ENCODE measurements at regions not wholly inside any gene's neighbourhood (a gene's known extent, or its start where the extent isn't known, plus 50 kb on each side); places are given as distances from the start of the nearest gene placed in this dataset.

- no peak overlapping the region for H3K4me3 ChIP-seq (ENCODE audit: low read depth, low read length)
- no peak for DNase-seq (ENCODE audit: low read depth)
- TF ChIP-seq POLR2A (IDR thresholded peaks at IDR 0.05; ENCODE audit: extremely low read depth, insufficient read length): no peak
- TF ChIP-seq, protein P1, sequence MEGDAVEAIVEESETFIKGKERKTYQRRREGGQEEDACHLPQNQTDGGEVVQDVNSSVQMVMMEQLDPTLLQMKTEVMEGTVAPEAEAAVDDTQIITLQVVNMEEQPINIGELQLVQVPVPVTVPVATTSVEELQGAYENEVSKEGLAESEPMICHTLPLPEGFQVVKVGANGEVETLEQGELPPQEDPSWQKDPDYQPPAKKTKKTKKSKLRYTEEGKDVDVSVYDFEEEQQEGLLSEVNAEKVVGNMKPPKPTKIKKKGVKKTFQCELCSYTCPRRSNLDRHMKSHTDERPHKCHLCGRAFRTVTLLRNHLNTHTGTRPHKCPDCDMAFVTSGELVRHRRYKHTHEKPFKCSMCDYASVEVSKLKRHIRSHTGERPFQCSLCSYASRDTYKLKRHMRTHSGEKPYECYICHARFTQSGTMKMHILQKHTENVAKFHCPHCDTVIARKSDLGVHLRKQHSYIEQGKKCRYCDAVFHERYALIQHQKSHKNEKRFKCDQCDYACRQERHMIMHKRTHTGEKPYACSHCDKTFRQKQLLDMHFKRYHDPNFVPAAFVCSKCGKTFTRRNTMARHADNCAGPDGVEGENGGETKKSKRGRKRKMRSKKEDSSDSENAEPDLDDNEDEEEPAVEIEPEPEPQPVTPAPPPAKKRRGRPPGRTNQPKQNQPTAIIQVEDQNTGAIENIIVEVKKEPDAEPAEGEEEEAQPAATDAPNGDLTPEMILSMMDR (IDR thresholded peaks at IDR 0.05; ENCODE audit: low read depth, low read length): no peak
- TF ChIP-seq, protein P2, sequence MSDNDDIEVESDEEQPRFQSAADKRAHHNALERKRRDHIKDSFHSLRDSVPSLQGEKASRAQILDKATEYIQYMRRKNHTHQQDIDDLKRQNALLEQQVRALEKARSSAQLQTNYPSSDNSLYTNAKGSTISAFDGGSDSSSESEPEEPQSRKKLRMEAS (IDR thresholded peaks at IDR 0.05; ENCODE audit: low read depth, low read length): no peak
- TF ChIP-seq MYC (IDR thresholded peaks at IDR 0.05; ENCODE audit: low read depth, low read length): no peak
These were observed 363.0 kb upstream of the IL12A start for GRCh38 chr3:159625594-159625993.

DNA sequence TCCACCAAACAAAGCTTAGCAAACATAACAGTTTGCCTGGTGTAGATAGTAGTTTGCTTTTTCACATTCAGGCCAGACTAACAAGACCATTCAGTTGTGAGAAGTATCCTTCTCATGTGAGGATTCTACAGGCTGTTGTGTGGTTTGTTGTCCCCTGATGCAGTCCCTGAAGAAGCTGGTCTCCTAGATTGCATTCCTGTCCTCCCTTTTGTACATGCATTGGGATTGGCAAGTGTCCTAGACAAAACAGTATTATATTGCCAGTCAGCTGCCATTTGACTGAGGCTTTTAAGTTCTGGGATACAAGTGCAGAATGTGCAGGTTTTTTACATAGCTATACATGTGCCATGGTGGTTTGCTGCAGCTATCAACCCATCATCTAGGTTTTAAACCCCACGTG, 362.0 kb upstream of the IL12A start:
- H3K4me3 ChIP-seq (ENCODE audit: low read depth, low read length): no peak overlapping the region
- TF ChIP-seq, protein P1 (IDR thresholded peaks at IDR 0.05; ENCODE audit: low read depth, low read length): no peak
- TF ChIP-seq, protein P2 (IDR thresholded peaks at IDR 0.05; ENCODE audit: low read depth, low read length): no peak
- TF ChIP-seq MYC (IDR thresholded peaks at IDR 0.05; ENCODE audit: low read depth, low read length) (no peak), POLR2A (IDR thresholded peaks at IDR 0.05; ENCODE audit: extremely low read depth, insufficient read length) (no peak)
- no peak for DNase-seq (ENCODE audit: low read depth)

DNA sequence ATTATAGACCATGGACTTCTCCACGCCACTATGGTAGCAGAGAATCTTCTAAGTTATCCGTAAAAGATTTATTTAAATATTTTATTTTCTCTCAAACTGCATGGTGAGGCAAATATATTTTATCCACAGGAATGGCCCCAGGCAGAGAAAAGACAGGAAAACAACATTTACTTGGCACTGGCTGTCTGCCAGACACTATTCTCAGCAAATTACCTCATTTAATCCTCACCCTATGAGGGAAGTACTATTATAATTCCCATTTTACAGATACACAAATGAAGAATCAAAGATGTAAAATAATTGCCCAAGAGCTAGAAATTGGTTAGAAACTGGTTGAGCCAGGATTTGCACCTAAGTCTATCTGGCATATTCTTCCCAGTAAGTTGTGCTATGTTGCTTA, 361.4 kb upstream of the IL12A start:
- TF ChIP-seq, protein P1 (IDR thresholded peaks at IDR 0.05; ENCODE audit: low read depth, low read length): no peak
- TF ChIP-seq MYC (IDR thresholded peaks at IDR 0.05; ENCODE audit: low read depth, low read length) (no peak), POLR2A (IDR thresholded peaks at IDR 0.05; ENCODE audit: extremely low read depth, insufficient read length) (no peak)
- TF ChIP-seq, protein P2 (IDR thresholded peaks at IDR 0.05; ENCODE audit: low read depth, low read length): no peak
- H3K4me3 ChIP-seq (ENCODE audit: low read depth, low read length): no peak overlapping the region
- DNase-seq (ENCODE audit: low read depth): no peak

GRCh38 chr3:159627634-159628033, 361.0 kb upstream of the IL12A start:
- H3K4me3 ChIP-seq (ENCODE audit: low read depth, low read length): no peak overlapping the region
- TF ChIP-seq, protein P2 (IDR thresholded peaks at IDR 0.05; ENCODE audit: low read depth, low read length): no peak
- TF ChIP-seq, protein P1 (IDR thresholded peaks at IDR 0.05; ENCODE audit: low read depth, low read length): no peak
- TF ChIP-seq POLR2A (IDR thresholded peaks at IDR 0.05; ENCODE audit: extremely low read depth, insufficient read length) (no peak), MYC (IDR thresholded peaks at IDR 0.05; ENCODE audit: low read depth, low read length) (no peak)
- DNase-seq (ENCODE audit: low read depth): no peak

DNA sequence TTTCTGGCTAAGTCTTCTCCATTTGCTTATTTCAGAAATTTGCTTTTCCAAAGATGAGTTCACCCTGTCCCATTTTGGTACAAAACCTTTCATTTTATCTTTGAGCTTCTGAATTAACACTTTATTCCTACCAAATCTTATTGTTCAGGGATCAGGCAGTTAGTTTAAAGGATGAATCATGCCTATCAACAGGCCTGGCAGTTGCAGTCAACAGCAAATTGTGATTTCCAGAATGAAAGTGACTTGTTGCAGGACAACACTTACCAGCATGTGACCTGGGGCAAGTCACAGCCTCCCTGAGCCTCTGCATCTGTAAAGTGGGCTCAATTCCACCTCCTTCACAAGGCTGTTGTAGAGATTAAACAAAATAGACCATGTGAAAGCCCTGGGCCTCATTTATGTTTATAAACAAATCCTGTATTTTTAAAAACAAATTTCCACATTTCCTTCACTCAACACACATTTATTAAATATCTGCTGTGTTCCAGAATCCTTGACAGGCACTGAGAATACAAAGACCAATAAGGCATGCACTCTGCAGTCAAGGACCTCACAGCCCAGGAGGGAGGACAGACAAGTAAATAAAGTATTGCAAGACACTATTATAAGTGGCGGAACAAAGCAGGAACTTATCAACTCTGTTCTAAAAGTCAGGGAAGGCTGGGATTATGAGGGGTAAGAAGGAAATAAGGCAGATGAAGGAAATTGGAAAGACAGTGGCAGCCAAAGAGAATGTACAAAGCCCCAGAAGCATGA, 359.1 kb upstream of the IL12A start:
- no peak for DNase-seq (ENCODE audit: low read depth)
- no peak overlapping the region for H3K4me3 ChIP-seq (ENCODE audit: low read depth, low read length)
- TF ChIP-seq MYC (IDR thresholded peaks at IDR 0.05; ENCODE audit: low read depth, low read length): no peak
- TF ChIP-seq, protein P2 (IDR thresholded peaks at IDR 0.05; ENCODE audit: low read depth, low read length): no peak
- no peak for TF ChIP-seq POLR2A (IDR thresholded peaks at IDR 0.05; ENCODE audit: extremely low read depth, insufficient read length)
- TF ChIP-seq, protein P1 (IDR thresholded peaks at IDR 0.05; ENCODE audit: low read depth, low read length): no peak

All from NB4 (cell line).